RKO (cell line): ENCODE measurements at regions not wholly inside any gene's neighbourhood (a gene's known extent, or its start where the extent isn't known, plus 50 kb on each side); places are given as distances from the start of the nearest gene placed in this dataset.
"Not testable (repeated sequence)": the region's sequence is repeated elsewhere in the genome, so short reads cannot be mapped to it uniquely, and the experiment has no call there.

Experiments used
- DNase-seq: peaks from one replicate; pipeline ENCODE4 v3.0.0-alpha.2; 2016; ENCODE audit warnings: low spot score

GRCh38 chr15:21174761-21175160 is 265.5 kb downstream of the POTEB3 start:
- DNase-seq, result not testable (repeated sequence)

GRCh38 chr15:21151203-21151966 is 285.3 kb upstream of the POTEB2 start:
- DNase-seq, result not testable (repeated sequence)

DNA sequence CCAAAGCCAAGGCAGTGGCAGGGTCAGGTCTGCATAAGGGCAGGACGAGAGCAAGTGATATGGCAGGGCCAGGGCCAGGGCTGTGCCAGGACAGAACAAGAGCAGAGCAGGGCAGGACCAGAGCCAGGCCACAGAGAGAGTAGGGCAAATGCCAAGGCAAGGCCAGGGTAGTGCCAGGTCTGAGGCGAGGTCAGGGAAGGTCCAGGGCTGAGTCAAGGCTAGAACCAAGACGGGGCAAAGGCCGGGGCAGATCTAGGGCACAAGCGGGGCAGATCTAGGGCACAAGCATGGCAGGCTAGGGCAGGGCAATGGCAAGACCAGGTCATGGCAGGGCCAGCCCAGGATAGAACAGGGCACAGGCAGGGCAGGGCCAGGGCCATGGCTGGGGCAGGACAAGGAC is 282.0 kb upstream of the POTEB2 start:
- DNase-seq, result not testable (repeated sequence)

- not testable (repeated sequence) for DNase-seq
Measured at GRCh38 chr15:21133893-21134292, 267.8 kb upstream of the POTEB2 start.

- DNase-seq, result not testable (repeated sequence)
Measured at GRCh38 chr15:21112271-21113053, 246.3 kb upstream of the POTEB2 start.

DNA sequence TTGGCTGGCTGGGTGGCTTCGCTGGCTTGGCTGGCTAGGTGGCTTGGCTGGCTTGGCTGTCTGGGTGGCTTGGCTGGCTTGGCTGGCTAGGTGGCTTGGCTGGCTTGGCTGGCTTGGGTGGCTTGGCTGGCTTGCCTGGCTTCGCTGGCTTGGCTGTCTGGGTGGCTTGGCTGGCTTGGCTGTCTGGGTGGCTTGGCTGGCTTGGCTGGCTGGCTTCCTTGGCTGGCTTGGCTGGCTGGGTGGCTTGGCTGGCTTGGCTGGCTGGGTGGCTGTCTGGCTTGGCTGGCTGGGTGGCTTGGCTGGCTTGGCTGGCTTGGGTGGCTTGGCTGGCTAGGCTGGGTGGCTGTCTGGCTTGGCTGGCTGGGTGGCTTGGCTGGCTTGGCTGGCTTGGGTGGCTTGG is 245.7 kb upstream of the POTEB2 start:
- DNase-seq, result peak; percentile 0

- not testable (repeated sequence) for DNase-seq
Measured at GRCh38 chr15:21111172-21111571, 245.1 kb upstream of the POTEB2 start.

DNA sequence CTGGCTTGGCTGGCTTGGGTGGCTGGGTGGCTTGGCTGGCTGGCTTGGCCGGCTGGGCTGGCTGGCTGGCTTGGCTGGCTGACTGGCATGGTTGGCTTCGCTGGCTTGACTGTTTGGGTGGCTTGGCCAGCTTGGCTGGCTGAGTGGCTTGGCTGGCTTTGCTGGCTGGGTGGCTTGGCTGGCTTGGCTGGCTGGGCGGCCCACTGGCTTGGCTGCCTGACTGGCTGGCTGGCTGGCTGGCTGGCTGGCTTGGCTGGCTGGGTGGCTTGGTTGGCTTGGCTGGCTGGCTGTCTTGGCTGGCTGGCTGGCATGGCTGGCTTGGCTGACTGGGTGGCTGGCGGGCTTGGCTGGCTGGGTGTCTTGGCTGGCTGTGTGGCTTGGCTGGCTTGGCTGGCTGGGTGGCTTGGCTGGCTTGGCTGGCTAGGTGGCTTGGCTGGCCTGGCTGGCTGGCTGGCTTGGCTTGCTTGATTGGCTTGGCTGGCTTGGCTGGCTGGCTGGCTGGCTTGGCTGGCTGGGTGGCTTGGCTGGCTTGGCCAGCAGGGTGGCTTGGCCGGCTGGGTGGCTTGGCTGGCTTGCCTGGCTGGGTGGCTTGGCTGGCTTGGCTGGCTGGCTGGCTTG is 244.2 kb upstream of the POTEB2 start:
- DNase-seq, result not testable (repeated sequence)

DNA sequence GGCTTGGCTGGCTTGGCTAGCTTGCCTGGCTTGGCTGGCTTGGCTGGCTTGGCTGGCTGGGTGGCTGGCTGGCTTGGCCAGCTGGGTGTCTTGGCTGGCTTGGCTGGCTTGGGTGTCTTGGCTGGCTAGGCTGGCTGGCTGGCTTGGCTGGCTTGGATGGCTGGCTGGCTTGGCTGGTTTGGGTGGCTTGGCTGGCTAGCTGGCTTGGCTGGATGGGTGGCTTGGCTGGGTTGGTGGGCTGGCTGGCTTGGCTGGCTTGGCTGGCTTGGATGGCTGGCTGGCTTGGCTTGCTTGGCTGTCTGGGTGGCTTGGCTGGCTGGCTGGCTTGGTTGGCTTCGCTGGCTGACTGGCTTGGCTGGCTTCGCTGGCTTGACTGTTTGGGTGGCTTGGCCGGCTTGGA is 242.3 kb upstream of the POTEB2 start:
- DNase-seq, result not testable (repeated sequence)

- DNase-seq, result not testable (repeated sequence)
Measured at GRCh38 chr15:21107399-21108381, 241.6 kb upstream of the POTEB2 start.

- DNase-seq, result not testable (repeated sequence)
Measured at GRCh38 chr15:21096599-21096998, 230.5 kb upstream of the POTEB2 start.

GRCh38 chr15:21079544-21079943 is 213.4 kb upstream of the POTEB2 start:
- not testable (repeated sequence) for DNase-seq

DNA sequence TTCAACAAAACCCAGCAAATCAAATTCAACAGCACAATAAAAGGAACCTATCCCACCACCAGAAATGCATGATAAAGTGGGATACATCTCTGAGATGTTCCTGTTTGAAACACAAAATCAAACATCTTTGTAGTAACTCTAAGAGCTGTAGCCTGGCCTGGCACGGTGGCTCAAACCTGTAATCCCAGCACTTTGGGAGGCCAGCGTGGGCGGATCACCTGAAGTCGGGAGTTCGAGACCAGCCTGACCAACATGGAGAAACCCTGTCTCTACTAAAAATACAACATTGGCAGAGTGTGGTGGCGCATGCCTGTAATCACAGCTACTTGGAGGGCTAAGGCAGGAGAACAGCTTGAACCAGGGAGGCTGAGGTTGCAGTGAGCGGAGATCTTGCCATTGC is 202.8 kb upstream of the POTEB2 start:
- not testable (repeated sequence) for DNase-seq

DNA sequence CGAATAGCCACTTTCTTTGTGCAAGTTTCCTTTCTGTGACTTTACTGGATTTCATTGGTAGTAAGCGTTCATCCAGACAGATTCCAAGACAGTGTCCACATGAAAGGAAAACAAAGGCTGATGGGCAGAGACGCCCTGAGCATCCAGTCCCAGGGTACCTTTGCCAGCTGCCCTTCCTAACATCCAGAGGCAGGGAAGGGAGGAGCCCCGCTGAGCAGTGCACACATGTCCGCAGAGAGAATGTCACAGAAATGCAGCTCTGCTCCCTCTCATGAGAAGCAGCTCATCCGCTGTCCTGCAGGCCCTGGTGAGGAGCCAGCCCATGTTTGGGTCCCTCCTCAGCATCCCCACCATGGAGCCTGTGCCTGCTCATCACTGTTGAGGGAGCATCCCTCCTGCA is 197.4 kb upstream of the POTEB2 start:
- not testable (repeated sequence) for DNase-seq

DNA sequence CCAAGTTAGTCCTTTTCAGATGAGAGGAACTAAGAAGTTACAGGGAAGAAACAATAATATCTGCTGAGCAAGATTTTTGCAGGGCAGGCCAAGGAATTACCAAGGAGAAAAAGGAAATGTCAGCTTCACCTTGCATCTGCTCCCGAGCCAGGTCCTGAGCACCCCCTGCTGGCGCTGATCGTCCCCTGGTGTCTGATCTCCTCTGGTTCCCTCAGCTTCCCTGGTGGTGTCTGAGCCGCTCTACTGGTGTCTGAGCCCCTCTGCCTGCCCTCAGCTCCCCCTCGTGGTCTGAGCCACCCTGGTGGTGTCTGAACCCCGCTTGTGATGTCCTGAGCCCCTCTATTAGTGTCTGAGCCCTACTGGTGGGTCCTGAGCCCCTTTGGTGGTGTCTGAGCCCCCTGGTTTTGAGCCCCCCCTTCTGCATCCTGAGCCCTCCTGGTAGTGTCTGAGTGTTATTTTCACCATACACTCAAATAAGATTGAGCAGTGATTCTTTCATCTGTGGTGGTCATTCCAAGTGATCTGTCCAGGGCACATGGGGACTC is 196.6 kb upstream of the POTEB2 start:
- not testable (repeated sequence) for DNase-seq

GRCh38 chr15:21051866-21052265 is 185.8 kb upstream of the POTEB2 start:
- not testable (repeated sequence) for DNase-seq

DNA sequence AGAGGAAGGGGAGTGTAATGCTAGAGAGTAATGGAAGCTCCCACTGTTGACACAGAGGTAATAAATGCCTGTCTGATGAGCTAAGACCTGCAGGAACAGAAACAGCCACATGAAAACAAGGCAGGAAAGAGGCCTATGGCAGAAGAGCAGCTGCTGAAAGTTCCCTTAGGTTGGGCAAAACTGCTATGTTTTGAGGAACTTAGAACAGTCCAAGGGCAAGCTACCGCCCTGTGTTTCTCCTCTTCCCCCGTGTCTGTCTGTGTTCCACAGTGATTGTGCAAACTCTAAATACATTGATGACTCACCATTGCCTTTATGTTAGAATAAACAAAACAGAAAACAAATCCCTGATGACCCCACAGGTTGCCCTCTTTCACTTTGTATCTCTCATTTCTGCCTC is 165.6 kb upstream of the POTEB2 start:
- not testable (repeated sequence) for DNase-seq

GRCh38 chr15:21029001-21029400 is 162.9 kb upstream of the POTEB2 start:
- DNase-seq, result not testable (repeated sequence)

DNA sequence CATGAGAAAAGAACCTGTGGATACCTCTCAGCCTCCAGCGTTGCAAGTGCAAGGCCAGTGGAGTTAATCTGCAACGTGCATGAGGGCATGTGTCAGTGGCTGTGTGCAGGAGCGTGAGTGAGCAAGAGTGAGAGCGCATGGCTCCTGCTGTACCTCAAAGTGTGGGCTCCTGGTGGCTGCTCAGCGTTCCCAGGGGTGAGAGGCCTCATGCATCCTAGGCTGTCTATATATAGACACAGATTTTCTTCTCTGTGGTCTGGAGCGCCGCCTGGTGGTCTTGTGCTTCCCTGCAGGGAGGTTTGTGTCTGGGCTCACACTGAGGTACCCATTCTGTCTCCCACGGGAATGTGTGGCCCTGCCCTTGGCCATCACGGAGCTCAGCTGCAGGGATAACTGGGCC is 161.8 kb upstream of the POTEB2 start:
- DNase-seq, result not testable (repeated sequence)

GRCh38 chr15:21026848-21027247 is 160.7 kb upstream of the POTEB2 start:
- not testable (repeated sequence) for DNase-seq
